Uterus (tissue), 2 donors: ENCODE measurements at regions not wholly inside any gene's neighbourhood (a gene's known extent, or its start where the extent isn't known, plus 50 kb on each side); places are given as distances from the start of the nearest gene placed in this dataset.

Source experiments
- CTCF ChIP-seq, 4 experiments: fragments of 200-600 bp in 2 of 4; fragments of 450-650 bp in 2 of 4; sonication (generic) in 2 of 4; IDR thresholded peaks; one replicate each; pipeline ENCODE4 v1.5.1; 2016 to 2019; ENCODE audit warnings: antibody characterized with exemption in 4 of 4, mild to moderate bottlenecking in 2 of 4, moderate library complexity in 1 of 4
- POLR2A ChIP-seq, 2 donors: fragments of 450-650 bp; IDR thresholded peaks; one replicate each; pipeline ENCODE4 v1.6.1; 2016; ENCODE audit warnings: antibody characterized with exemption in 2 of 2, mild to moderate bottlenecking in 1 of 2, moderate library complexity in 1 of 2

GRCh38 chr5:57710126-57710525 lies 227.5 kb upstream of the ACTBL2 start:
- TF ChIP-seq CTCF (IDR thresholded peaks at IDR 0.05) (no peak), POLR2A (IDR thresholded peaks at IDR 0.05) (no peak)
